LHCN-M2 (cell line): ENCODE measurements at regions not wholly inside any gene's neighbourhood (a gene's known extent, or its start where the extent isn't known, plus 50 kb on each side); places are given as distances from the start of the nearest gene placed in this dataset.

Source experiments
- DNase-seq: peaks from one replicate; pipeline ENCODE4 v3.0.0-alpha.2; 2012; ENCODE audit warnings: low read depth

- peak; percentile 96 for DNase-seq
These were observed 303.9 kb upstream of the EDIL3 start for GRCh38 chr5:84688566-84688965.

- no peak for DNase-seq
These were observed 300.6 kb upstream of the EDIL3 start for GRCh38 chr5:84685121-84685894.

GRCh38 chr5:84683594-84683993 lies 298.9 kb upstream of the EDIL3 start:
- no peak for DNase-seq

GRCh38 chr5:84682531-84682930 lies 297.9 kb upstream of the EDIL3 start:
- no peak for DNase-seq

DNA sequence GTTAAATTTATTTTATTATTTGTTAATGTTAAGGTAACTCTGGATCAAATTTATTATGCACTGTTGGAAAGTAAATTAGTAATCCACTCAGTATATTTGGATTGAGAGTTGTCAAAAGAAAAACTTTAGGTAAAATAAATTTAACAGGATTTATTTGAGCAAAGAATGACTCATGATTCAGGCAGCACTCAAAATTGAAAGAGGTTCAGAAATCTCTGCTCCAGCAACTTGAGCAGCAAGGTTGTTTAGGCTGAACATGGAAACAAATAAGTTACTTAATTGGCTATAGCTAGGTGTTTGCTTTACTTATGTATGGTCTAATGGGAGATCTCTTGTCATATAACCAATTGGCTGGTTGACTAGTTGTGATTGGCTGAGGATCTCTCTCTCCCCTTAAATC lies 296.2 kb upstream of the EDIL3 start:
- no peak for DNase-seq

GRCh38 chr5:84673785-84674184 lies 289.1 kb upstream of the EDIL3 start:
- no peak for DNase-seq

GRCh38 chr5:84667576-84667975 lies 282.9 kb upstream of the EDIL3 start:
- DNase-seq: no peak

DNA sequence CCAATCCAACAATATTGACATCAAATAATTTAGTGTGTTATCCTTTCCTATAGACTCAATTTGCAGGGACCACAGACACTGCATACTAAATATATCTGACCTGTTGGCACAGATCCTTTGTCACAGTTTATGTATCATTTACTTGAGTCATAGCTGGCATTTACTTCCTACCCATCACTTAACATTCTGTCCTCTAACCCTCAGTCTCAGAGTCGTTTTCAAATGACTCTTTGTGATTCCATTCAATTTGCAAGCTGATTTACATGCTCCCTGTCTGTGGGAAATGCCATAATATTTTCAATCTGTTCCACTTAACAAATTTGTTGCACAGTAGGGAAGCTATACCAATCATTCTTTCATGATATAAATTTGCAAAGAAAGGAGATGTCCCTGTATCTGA lies 265.7 kb upstream of the EDIL3 start:
- no peak for DNase-seq

- DNase-seq: no peak
These were observed 262.9 kb upstream of the EDIL3 start for GRCh38 chr5:84647581-84647980.

GRCh38 chr5:84642795-84643194 lies 258.1 kb upstream of the EDIL3 start:
- DNase-seq: peak; percentile 40

GRCh38 chr5:84642324-84642723 lies 257.6 kb upstream of the EDIL3 start:
- no peak for DNase-seq

DNA sequence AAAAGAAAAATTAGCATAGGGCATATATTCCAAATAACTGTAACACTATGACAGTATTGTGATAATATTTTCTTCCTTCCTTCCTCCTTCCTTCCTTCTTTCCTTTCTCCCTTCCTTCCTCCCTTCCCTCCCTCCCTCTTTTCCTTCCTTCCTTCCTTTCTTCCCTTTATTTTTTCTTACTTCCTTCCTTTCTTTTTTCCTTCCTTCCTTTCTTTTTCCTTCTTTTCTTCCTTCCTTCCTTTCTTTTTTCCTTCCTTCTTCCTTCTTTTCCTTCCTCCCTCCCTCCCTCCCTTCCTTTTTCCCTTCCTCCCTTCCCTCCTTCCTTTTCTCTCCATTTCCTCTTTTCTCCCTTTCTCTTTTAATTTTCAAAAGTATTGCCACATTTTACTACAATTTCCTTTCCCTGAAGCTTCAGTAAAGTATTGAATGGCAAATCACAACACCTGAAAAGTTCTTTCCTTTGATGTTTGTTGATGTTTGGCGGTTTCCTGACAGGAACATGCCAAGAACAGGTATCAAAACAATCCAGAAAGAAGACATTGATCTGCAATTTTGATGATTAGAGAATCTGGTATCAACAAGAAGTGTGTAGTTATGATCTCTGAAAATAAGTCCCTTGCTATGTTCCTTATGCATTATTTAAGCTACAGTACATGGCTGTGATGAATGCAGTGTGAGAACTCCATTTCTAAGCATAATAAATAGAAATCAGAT lies 253.1 kb upstream of the EDIL3 start:
- DNase-seq: no peak

DNA sequence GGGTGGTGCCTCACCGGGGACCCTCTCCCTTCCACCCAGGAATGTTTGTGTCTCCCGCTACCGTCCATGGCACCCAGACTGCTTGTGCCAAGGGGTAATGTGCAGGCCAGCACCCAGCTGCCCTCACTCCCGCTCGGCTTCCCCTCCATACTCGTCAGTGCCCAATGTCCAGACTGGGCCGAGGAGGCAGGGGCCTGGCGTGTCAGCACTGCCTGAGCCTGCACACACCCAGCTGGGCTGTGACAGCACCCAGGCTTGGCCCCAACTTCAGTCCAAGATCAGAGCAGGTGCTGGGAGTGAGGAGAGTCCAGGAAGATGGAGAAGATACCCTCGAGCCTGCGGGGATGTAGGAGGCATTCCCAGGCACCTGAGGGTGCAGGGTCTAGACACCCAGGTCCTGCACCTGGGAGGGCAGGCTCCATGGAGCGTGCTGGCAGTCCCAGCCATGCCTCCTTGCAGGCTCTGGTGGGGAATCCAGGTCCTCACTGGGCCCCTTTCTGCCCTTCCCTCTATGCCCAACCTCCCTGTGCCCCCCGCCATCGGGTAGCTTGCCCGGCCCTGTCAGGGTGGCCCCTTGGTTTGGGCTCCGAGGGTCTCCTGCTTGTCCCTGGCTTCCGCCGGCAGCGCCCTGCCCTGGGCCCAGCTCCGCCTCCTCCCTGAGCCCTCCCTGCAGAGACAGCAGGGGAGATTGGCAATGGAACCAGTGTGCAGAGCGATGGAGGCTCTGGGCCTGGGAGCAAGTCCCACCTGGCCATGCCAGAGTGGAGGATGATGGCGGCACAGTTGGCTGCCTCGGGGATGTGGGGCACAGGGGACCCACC lies 250.8 kb upstream of the EDIL3 start:
- DNase-seq: no peak

DNA sequence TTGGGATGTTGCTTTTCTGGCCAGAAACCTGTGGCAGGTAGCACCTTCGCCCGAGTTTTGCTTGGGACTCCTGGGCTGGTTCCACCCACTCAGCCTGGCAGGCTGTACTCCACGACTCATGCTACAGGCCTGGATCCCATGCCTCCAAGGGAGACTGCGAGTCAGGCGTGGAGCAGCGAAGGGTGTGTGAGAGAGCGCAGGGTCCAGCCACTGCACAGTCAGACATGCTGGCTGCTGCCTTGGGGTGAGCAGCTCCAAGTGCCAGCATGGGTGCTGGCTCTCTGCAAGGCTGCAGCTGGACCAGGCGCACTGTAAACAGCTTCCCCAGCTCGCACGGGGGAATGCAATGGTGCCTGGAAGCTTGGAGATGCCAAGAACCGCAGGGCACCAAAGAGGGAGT lies 249.6 kb upstream of the EDIL3 start:
- DNase-seq: peak; percentile 8

GRCh38 chr5:84632418-84632817 lies 247.7 kb upstream of the EDIL3 start:
- DNase-seq: no peak

- DNase-seq: no peak
These were observed 244.2 kb upstream of the EDIL3 start for GRCh38 chr5:84628918-84629317.

DNA sequence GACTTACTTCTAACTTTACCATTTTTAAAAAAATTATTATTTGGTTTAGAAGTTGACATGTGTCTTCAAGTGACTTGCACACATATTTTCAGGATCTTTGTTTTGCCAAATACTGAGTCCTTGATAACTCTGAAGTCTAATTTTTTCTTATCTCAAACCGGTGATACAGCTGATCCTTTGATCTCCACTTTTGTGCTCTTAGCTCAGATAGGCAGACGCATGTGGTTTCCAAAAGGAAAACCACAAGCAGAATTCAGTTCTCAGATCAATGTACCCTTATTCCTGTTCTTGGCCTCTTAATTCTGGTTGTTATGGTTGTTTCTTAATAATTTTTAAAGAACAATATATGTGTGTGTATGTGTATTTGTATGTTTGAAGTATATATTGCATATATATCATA lies 238.3 kb upstream of the EDIL3 start:
- no peak for DNase-seq

DNA sequence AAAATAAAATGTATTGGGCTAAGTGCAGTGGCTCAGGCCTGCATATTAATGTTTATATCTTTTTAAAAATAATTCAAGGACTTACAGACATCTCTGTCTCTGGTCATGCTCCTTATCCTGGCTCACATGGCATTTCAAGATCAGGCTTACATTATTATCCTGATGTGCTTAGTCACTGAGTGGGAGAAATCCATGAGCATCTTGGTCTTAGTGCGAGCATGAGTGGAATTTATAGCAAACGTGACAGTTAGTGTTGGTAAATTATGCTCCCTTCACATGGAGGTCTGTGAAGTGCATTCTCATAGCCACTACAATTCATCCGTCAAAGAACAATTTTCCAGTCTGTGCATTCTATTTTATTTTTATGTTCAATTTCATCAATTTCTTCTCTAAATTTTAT lies 237.8 kb upstream of the EDIL3 start:
- no peak for DNase-seq

GRCh38 chr5:84618262-84618661 lies 233.6 kb upstream of the EDIL3 start:
- no peak for DNase-seq

- peak; percentile 76 for DNase-seq
These were observed 230.2 kb upstream of the EDIL3 start for GRCh38 chr5:84614906-84615305.

- no peak for DNase-seq
These were observed 222.1 kb upstream of the EDIL3 start for GRCh38 chr5:84606784-84607183.

DNA sequence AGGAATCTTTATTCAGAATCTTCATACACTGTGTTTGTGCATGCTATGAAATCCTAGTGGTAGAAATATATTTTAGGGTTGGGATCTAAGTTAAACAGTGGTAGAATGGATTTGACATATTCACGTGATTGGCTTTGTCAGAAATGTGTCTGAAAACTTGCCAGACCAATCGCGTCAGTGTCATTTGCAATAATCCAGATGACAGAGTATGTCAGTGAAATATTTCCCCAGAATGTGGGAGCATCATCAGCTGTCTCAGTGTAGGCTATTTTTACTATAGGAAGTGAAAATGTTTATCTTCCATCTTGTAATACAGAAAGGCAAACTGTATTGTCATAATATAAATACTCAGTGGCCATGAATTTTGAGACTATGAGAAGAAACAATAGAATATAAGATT lies 220.6 kb upstream of the EDIL3 start:
- DNase-seq: no peak
